WTC11 (cell line): ENCODE measurements at regions not wholly inside any gene's neighbourhood (a gene's known extent, or its start where the extent isn't known, plus 50 kb on each side); places are given as distances from the start of the nearest gene placed in this dataset.

Source experiments
- ATAC-seq: fragments of 200-7000 bp; cut with Tn5 transposase; 2 replicates; pipeline ENCODE4 v1.10.0; 2021; ENCODE audit warnings: mild to moderate bottlenecking, moderate library complexity
- CTCF ChIA-PET: fragments of 300-600 bp; sonication (Branson Sonifier 250); formaldehyde crosslinking; loops from one replicate; lab custom pipeline; 2021; ENCODE audit warnings: antibody characterized with exemption; lab: Charles Lee
- POLR2A ChIA-PET: fragments of 350-600 bp; sonication (Branson Sonifier 250); formaldehyde crosslinking; loops from one replicate; lab custom pipeline; 2021; ENCODE audit warnings: antibody characterized with exemption; lab: Charles Lee
- DNase-seq: peaks from one replicate; pipeline ENCODE4 v3.0.0; 2021; ENCODE audit warnings: low spot score
- H3K27ac Mint-ChIP-seq: 2 replicates; pipeline ENCODE4 v1.8.0; 2021; ENCODE audit warnings: mixed read lengths
- H3K27me3 Mint-ChIP-seq: 2 replicates; pipeline ENCODE4 v1.8.0; 2021; ENCODE audit warnings: low read depth, mild to moderate bottlenecking, moderate library complexity, mixed read lengths
- H3K36me3 Mint-ChIP-seq: 2 replicates; pipeline ENCODE4 v1.8.0; 2021; ENCODE audit warnings: mixed read lengths
- H3K4me1 Mint-ChIP-seq: 2 replicates; pipeline ENCODE4 v1.8.0; 2022; ENCODE audit warnings: mixed read lengths
- H3K4me3 Mint-ChIP-seq: 2 replicates; pipeline ENCODE4 v1.8.0; 2021; ENCODE audit warnings: mild to moderate bottlenecking, moderate library complexity, mixed read lengths
- H3K9me3 Mint-ChIP-seq: 2 replicates; pipeline ENCODE4 v1.8.0; 2021; ENCODE audit warnings: mixed read lengths
- ARID4B ChIP-seq: sonication (generic); formaldehyde crosslinking; IDR thresholded peaks from 2 replicates; pipeline ENCODE4 v1.8.0; 2023; ENCODE audit warnings: missing genetic modification reagents, mild to moderate bottlenecking, borderline replicate concordance
- ATF6 ChIP-seq: sonication (generic); formaldehyde crosslinking; IDR thresholded peaks from 2 replicates; pipeline ENCODE4 v1.8.1; 2023; ENCODE audit warnings: mild to moderate bottlenecking, missing genetic modification reagents
- ETV6 ChIP-seq: sonication (generic); formaldehyde crosslinking; IDR thresholded peaks from 2 replicates; pipeline ENCODE4 v1.8.1; 2022; ENCODE audit warnings: mild to moderate bottlenecking, missing genetic modification reagents
- FOXK1 ChIP-seq: sonication (generic); formaldehyde crosslinking; IDR thresholded peaks from 2 replicates; pipeline ENCODE4 v1.8.0; 2022; ENCODE audit warnings: mild to moderate bottlenecking, moderate library complexity, missing genetic modification reagents
- FOXP1 ChIP-seq: sonication (generic); formaldehyde crosslinking; IDR thresholded peaks from 2 replicates; pipeline ENCODE4 v1.8.0; 2022; ENCODE audit warnings: missing genetic modification reagents, mild to moderate bottlenecking, moderate library complexity, borderline replicate concordance
- HMGA2 ChIP-seq: fragments of 250-450 bp; sonication (Bioruptor Pico); IDR thresholded peaks from 2 replicates; pipeline ENCODE4 v1.4.0; 2021; ENCODE audit warnings: mild to moderate bottlenecking, moderate library complexity
- KAT7 ChIP-seq: sonication (generic); formaldehyde crosslinking; IDR thresholded peaks from 2 replicates; pipeline ENCODE4 v1.8.1; 2023; ENCODE audit warnings: missing genetic modification reagents, mild to moderate bottlenecking, borderline replicate concordance
- NR3C1 ChIP-seq: sonication (generic); formaldehyde crosslinking; conservative IDR thresholded peaks from 2 replicates; pipeline ENCODE4 v1.8.1; 2023; ENCODE audit warnings: low read depth, mild to moderate bottlenecking, missing genetic modification reagents
- USF1 ChIP-seq: sonication (generic); formaldehyde crosslinking; IDR thresholded peaks from 2 replicates; pipeline ENCODE4 v1.8.0; 2022; ENCODE audit warnings: mild to moderate bottlenecking, missing genetic modification reagents
- ZBTB43 ChIP-seq: sonication (generic); formaldehyde crosslinking; IDR thresholded peaks from 2 replicates; pipeline ENCODE4 v1.8.1; 2023; ENCODE audit warnings: mild to moderate bottlenecking, missing genetic modification reagents
- ZNF263 ChIP-seq: sonication (generic); formaldehyde crosslinking; IDR thresholded peaks from 2 replicates; pipeline ENCODE4 v1.8.1; 2022; ENCODE audit warnings: low read depth, mild to moderate bottlenecking, moderate library complexity, missing genetic modification reagents
- TF ChIP-seq, protein P1 (sequence below): fragments of 250-450 bp; sonication (Bioruptor Pico); IDR thresholded peaks from 2 replicates; pipeline ENCODE4 v1.9.0; 2021; ENCODE audit warnings: moderate library complexity, mild to moderate bottlenecking, inconsistent platforms, borderline replicate concordance
- TF ChIP-seq, protein P2 (sequence below): fragments of 200-600 bp; IDR thresholded peaks from 2 replicates; pipeline ENCODE4 v1.8.0; 2022; ENCODE audit warnings: antibody characterized with exemption
- TF ChIP-seq, protein P3 (sequence below): sonication (generic); formaldehyde crosslinking; IDR thresholded peaks from 2 replicates; pipeline ENCODE4 v1.8.1; 2022; ENCODE audit warnings: mild to moderate bottlenecking, moderate library complexity, missing genetic modification reagents
- TF ChIP-seq, protein P4 (sequence below): fragments of 250-450 bp; sonication (Bioruptor Pico); IDR thresholded peaks from 2 replicates; pipeline ENCODE4 v1.9.0; 2021; ENCODE audit warnings: mild to moderate bottlenecking

DNA sequence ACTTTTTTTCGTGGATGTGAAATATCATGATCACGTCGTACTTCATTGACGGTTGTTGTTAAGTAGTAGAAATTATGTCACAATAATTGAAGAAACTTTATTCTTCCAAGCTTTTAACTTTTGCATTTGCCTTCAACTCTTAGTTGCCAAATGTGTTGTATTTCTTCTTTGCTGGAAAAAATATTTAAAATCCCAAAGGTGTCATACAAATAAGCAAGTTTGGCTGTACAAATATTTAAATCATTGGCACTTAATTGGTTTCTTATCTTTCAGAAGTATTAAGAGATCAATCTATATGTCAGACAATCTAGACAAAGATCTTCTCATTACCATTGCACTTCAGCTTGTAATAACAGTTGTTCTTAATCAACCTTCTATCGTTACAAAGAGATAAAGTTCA, 204.0 kb upstream of the HDAC4 start (continued):
- TF ChIP-seq ZBTB43 (CRISPR knock-in tag) (no peak), NR3C1 (CRISPR knock-in tag) (no peak)
- TF ChIP-seq, protein P1, sequence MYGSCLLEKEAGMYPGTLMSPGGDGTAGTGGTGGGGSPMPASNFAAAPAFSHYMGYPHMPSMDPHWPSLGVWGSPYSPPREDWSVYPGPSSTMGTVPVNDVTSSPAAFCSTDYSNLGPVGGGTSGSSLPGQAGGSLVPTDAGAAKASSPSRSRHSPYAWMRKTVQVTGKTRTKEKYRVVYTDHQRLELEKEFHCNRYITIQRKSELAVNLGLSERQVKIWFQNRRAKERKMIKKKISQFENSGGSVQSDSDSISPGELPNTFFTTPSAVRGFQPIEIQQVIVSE = no peak
- TF ChIP-seq, all 79 proteins: peak for 0

GRCh38 chr2:239603411-239604356, 202.9 kb upstream of the HDAC4 start:
- POLR2A ChIA-PET = no interaction called here
- peaks cover 13% of the 10 kb centered on the region for H3K4me1 Mint-ChIP-seq
- H3K9me3 Mint-ChIP-seq = 0 out of 2 replicates have a peak, but pooled peaks cover 6% of the 10 kb centered on the region
- no peak for DNase-seq
- TF ChIP-seq ATF6 (CRISPR knock-in tag) (no peak), ZNF263 (CRISPR knock-in tag) (no peak), FOXK1 (CRISPR knock-in tag) (no peak)
- TF ChIP-seq, protein P2, sequence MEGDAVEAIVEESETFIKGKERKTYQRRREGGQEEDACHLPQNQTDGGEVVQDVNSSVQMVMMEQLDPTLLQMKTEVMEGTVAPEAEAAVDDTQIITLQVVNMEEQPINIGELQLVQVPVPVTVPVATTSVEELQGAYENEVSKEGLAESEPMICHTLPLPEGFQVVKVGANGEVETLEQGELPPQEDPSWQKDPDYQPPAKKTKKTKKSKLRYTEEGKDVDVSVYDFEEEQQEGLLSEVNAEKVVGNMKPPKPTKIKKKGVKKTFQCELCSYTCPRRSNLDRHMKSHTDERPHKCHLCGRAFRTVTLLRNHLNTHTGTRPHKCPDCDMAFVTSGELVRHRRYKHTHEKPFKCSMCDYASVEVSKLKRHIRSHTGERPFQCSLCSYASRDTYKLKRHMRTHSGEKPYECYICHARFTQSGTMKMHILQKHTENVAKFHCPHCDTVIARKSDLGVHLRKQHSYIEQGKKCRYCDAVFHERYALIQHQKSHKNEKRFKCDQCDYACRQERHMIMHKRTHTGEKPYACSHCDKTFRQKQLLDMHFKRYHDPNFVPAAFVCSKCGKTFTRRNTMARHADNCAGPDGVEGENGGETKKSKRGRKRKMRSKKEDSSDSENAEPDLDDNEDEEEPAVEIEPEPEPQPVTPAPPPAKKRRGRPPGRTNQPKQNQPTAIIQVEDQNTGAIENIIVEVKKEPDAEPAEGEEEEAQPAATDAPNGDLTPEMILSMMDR = no peak
- TF ChIP-seq, protein P3, sequence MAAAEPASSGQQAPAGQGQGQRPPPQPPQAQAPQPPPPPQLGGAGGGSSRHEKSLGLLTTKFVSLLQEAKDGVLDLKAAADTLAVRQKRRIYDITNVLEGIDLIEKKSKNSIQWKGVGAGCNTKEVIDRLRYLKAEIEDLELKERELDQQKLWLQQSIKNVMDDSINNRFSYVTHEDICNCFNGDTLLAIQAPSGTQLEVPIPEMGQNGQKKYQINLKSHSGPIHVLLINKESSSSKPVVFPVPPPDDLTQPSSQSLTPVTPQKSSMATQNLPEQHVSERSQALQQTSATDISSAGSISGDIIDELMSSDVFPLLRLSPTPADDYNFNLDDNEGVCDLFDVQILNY (CRISPR knock-in tag) = no peak
- TF ChIP-seq, all 79 proteins: peak for 0
- CTCF ChIA-PET = no interaction called here
- H3K27ac Mint-ChIP-seq = no peak overlapping the region
- H3K36me3 Mint-ChIP-seq = no peaks in the 10 kb centered on the region
- ATAC-seq = no peak
- no peaks in the 10 kb centered on the region; the same call in 1 of the 2 replicates for H3K27me3 Mint-ChIP-seq
- no peak overlapping the region for H3K4me3 Mint-ChIP-seq

DNA sequence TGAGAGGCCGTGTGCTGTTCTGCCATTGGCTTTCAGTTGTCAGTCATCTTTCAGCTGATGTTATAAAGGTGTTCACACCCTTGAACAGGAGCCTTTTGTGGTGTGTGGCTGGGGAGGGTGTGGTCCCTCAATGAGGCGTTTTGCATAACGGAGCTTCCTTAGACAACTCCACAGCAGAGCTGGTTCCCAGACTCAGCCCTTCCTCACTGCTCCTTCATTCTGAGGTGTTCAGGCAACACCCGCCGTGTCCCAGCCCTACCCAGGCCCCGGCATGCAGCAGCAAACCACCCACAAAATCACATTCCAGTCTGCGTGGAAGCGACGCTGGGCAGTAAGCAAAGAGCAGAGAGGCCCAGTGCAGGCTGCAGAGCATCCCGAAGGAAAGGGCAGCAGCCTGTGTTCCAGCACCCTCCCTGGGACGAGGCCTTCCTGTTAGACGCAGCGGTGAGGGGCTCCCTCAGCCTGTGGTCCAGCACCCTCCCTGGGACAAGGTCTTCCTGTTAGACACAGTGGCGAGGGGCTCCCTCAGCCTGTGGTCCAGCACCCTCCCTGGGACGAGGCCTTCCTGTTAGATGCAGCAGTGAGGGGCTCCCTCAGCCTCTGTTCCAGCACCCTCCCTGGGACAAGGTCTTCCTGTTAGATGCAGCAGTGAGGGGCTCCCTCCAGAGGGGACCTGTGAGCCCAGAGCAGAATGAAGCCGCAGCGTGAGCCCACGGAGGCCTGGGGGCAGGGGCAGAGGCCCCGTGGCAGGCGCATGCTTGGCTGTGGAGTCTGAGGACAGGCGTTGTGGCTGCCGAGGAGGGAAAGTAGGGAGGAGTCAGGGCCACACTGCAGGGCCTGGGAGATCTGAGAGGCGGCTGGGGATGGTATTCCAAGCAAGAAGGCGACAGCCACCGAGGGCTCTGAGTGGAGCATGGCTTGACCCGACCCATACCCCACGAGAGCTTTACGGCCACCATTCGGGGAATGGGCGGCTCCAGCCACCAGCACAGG, 201.8 kb upstream of the HDAC4 start:
- H3K9me3 Mint-ChIP-seq = 0 out of 2 replicates have a peak, but pooled peaks cover 6% of the 10 kb centered on the region
- ChIA-PET POLR2A (no interaction called here), CTCF (interaction anchor here (0.5 to 1.3 kb wide), 3 partner anchors 8 to 222 kb away, joined by 3 read pairs; no protein-coding TSS in a partner anchor)
- H3K4me3 Mint-ChIP-seq = no peak overlapping the region
- ATAC-seq (no peak; the same call in 1 of the 2 replicates), DNase-seq (no peak)
- H3K27me3 Mint-ChIP-seq = no peaks in the 10 kb centered on the region; the same call in 1 of the 2 replicates
- H3K36me3 Mint-ChIP-seq = no peaks in the 10 kb centered on the region
- H3K27ac Mint-ChIP-seq = no peak overlapping the region
- H3K4me1 Mint-ChIP-seq = peaks cover 13% of the 10 kb centered on the region
- TF ChIP-seq, protein P4, sequence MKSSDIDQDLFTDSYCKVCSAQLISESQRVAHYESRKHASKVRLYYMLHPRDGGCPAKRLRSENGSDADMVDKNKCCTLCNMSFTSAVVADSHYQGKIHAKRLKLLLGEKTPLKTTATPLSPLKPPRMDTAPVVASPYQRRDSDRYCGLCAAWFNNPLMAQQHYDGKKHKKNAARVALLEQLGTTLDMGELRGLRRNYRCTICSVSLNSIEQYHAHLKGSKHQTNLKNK = no peak
- no peak for TF ChIP-seq KAT7 (CRISPR knock-in tag)
- no peak for TF ChIP-seq NR3C1 (CRISPR knock-in tag)
- TF ChIP-seq ETV6 = no peak
- no peak for TF ChIP-seq USF1
- no peak for TF ChIP-seq HMGA2
- no peak for TF ChIP-seq ARID4B (CRISPR knock-in tag)
- TF ChIP-seq FOXP1 (CRISPR knock-in tag) = no peak
